Kasumi-1 (cell line): ENCODE measurements at regions not wholly inside any gene's neighbourhood (a gene's known extent, or its start where the extent isn't known, plus 50 kb on each side); places are given as distances from the start of the nearest gene placed in this dataset.

Experiments used
- DNase-seq, 2 experiments: peaks; one replicate each; lab custom pipeline; 2025; lab: John Stamatoyannopoulos, UW

DNA sequence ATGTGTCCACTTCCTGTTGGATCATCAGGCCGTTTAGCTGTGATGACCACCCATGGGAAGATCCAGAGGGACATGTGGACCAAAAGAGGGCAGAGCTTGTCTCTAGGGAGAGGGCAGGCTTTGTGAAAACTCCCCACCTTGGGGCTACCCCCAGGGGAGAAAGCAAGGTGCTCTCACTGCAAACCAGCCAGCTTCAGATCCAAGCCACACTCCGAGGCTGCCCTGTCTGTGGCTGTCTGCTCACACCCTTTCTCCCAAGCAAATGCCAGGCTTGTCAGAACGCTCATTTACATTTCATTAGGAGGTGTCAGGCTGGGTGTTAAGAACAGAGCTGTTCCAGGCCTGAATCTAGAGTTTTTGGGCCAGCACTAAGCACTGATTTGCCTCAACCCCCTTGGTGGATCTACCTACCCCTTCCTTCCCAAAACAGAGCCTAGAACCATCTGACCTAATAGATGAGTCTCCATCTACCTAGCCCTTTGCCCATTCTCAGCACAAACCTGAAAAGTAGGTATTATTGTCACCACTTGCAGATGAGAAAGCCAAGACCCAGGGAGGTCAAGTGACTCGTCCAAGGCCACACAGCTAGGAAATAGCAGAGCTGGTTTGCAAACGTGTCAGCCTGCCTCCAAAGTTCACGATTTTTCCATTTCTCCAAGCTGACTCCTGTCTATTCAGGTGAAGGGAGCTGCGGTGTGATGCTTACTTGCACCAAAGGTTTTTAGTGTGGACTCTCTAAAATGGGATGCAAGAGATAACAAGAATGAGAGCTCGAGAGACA, 130.9 kb downstream of the EMX2 start:
- DNase-seq = no peak

DNA sequence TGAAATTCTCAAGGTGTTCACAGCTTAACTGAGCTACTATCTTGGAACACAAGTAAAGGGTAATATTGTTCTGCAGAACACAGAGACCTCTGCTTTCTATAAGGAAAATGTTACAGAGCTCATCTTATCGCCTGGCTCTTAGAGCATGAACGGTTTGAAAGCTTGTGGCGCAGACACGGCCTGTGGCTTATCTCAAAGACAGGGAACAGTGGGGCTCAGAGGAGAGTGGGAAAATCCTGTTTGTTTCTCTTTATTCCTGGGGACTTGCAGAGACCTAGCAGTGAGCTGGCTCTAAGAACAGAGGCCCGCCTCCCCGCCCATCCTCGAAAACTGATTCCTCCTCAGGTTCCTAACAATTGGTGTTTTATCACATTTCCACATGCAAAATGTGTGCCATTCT, 131.7 kb downstream of the EMX2 start:
- no peak for DNase-seq

- DNase-seq = no peak
Measured at GRCh38 chr10:117674646-117675045, 132.1 kb downstream of the EMX2 start.

DNA sequence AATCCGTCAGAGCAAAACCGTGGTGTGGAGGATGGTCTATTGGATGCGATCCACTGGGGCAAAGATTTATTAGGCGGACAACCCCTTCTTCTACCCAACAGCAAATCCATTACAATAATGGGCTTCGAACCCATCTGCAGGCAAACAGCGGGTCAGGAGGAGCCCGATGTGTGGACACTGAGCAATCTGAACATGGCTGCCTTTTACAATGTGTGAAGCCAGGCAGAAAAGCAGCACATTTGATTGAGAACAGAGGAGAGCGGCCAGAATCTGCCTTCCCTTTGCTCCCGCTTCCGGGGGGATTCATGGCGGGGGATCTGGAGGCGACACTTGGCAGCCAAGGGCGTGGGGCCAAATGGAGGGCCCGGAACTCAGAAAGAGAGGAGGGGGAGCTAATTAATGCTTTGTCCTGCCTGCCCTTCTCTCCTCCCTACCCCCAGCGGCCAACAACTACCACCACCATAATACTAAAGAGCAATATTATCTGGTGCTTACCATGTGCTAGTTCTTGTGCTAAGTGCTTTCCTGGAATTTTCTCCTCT, 133.0 kb downstream of the EMX2 start:
- DNase-seq = no peak

GRCh38 chr10:117677239-117677638, 134.7 kb downstream of the EMX2 start:
- DNase-seq = no peak

DNA sequence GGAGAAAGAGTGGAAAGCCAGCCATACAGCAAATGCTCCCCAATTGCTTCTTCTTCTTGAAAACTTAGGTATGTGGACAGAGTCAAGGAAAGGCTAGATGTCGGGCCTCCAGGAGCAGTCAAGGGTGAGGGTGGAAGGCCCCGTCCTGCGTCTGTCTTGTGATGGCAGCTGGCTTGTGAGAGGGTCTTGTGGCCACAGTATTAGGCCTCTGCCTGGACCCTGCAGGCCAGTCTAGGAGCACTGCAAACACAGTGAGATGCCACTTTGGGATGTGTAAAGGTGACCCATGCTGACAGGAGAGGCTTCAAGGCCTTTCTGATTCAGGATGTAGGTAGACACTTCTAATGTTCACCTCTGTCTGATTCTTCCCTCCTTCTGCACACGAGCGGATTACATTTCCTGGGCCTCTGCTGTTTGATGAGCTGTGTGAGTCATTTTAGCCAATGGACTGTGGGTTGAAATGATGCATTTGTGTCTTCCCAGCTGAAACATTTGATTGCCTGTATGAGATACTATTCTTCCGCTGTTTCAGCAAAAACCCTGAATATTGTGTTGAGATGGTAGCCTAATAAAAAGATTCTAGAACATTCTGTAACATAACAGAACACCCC, 135.4 kb downstream of the EMX2 start:
- no peak for DNase-seq

DNA sequence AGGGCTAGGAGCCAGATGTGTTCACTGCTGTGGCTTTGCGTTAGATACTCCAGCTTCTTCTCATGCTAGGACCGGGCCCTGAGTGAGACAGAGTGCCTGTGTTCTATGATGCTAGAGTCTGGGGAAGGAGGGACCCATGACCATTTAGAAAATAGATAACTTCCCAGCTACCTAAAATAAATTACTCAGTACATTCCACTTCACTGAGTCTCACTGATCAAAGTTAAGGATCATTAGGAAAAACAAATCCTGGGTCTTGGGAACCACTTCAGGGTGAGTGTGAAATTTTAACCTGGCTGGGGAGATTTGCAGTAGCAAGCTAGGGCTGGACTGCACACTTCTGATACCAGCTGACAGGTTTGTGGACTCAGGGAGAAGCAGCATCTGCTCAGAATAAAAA, 138.1 kb downstream of the EMX2 start:
- DNase-seq = no peak

DNA sequence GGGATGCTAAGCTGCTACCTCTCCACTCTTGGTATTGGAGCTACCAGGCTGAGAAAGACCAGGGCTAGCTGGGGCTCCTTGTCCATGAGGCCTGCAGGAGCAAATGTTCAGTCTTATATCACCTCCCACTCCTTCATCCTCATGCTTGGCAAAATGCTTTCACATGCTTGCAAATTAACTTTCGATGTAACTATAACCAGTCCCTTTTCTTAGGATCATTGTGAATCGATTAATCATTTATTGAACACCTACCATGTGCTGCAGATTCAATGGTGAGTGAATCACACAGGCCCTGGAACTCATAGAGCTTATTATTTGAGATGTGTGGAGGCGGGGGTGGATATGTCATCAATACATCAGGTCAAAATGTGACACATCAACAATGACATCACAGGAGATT, 138.6 kb downstream of the EMX2 start:
- no peak for DNase-seq

DNA sequence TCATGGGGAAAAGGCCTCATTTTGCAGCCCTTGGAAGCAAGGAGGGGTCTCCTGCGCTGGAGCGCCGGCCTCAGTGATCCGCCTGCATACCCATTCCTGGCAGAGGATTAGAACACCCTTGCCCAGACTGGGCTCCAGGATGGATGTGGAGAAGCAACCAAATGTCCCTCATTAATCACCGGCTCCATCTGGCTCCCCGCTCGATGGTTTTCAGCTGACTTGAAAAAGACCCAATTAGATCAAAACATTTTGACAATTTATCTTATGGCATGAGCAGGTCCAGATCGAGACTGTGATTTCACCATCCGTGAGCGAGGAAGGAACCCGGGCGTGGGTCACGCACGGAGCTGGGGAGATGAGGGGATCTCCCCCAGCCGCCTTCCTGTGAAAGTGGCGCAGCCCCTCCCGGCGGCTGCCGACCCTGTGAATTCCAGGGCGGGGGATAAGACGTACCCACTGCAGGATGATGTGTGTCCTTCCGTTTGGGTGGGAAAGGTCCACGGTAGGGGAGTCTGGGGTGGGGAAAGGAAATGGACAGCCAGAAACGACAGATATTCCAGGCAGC, 141.6 kb downstream of the EMX2 start:
- no peak for DNase-seq

- DNase-seq = no peak
Measured at GRCh38 chr10:117684672-117685211, 142.2 kb downstream of the EMX2 start.

- DNase-seq = no peak
Measured at GRCh38 chr10:117685431-117685830, 142.9 kb downstream of the EMX2 start.

- DNase-seq = no peak
Measured at GRCh38 chr10:117686606-117687005, 144.1 kb downstream of the EMX2 start.

GRCh38 chr10:117688358-117688757, 145.8 kb downstream of the EMX2 start:
- DNase-seq = no peak

DNA sequence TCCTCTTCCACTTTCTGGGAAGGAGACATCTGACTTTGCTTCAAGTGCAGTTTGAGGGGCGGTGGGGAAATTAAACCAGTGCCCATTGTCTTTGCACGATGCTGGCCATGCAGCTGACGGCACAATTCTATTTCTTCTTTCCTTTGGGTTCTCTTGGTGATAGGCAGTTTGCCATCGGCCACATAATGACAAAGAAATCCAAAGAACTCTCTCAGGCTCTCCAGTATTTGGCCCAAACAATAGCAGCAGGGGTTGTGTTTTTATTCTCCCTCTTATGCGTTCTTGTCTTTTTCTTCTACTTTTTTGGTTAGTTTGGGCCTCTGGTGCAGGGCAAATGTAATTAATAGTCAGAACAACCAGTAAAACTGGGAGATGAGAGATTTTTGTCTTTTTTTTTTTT, 147.0 kb downstream of the EMX2 start:
- DNase-seq = no peak

GRCh38 chr10:117690359-117690758, 147.8 kb downstream of the EMX2 start:
- DNase-seq = no peak

GRCh38 chr10:117694190-117694589, 151.6 kb downstream of the EMX2 start:
- DNase-seq = no peak

DNA sequence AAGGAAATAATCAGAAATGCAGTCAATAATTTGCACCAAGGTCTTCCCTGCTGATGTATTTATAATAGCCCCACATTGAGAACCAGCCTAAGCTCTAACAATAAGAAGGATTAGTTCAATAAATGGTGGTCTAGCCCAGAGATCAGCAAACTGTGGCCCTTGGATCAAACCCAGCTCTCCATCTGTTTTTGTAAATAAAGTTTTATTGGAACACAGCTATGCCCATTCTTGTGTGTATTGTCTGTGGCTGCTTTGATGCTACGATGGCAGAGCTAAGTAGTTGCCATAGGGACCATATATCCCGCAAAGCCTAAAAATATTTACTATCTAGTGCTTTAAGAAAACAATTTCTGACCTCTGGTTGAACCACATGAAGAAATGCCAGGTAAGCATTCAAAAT, 154.9 kb downstream of the EMX2 start:
- no peak for DNase-seq

DNA sequence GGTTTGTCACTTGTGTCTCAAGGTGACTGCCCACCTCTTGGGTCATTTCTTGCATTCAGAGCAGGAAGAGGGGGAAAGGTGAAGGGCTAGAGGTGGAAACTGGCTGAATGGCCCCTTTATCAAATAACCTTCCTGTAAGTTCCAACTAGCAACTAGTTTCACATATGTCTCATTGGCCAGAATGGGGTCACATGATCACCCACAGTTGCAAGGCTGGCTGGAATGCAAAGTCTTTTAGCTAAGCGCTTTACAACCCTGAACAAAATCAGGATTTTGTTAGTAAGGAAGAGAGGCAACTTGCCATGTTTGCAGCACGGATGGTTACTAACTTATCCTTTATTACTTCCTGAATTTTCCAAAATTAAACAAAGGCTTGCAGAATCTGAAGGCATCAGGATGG, 156.3 kb downstream of the EMX2 start:
- no peak for DNase-seq

DNA sequence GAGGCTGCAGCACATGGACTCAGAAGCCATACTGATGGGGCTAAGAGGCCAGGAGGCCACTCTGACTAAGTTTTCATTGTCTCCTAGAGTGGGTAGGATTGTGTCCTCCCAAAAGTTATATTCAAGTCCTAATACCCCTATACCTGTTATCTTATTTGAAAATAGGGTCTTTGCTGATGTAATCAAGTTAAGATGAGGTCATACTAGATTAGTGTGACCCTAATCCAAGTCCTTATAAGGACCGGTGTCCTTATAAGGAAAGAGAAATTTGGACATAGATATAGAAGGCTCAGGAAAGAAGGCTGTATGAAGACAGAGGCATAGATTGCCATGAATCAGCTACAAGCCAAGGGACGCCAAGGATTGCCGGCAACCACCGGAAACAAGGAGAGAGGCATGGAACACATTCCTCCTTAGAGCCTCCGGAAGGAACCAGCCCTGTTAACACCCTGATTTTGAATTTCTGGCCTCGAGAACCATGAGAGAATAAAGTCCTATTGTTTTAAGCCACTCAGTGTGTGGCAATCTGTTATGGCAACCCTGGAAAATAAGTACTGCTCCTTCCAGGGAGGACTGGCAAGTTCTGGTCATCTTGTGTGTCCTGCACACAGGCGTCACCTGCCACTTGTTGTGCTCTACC, 157.0 kb downstream of the EMX2 start:
- DNase-seq = no peak

GRCh38 chr10:117710181-117710798, 167.7 kb downstream of the EMX2 start:
- DNase-seq = no peak

- no peak for DNase-seq
Measured at GRCh38 chr10:117716889-117717288, 174.3 kb downstream of the EMX2 start.
